ENCODE measurements at regions not wholly inside any gene's neighbourhood (a gene's known extent, or its start where the extent isn't known, plus 50 kb on each side); places are given as distances from the start of the nearest gene placed in this dataset.

- ChIA-PET POLR2A (ENCODE audit: low non-redundant PET) (no interaction called here), CTCF (no interaction called here)
- DNase-seq (ENCODE audit: low spot score), result no peak
- TF ChIP-seq EZH2 (IDR thresholded peaks at IDR 0.05; ENCODE audit: borderline replicate concordance, low read depth, low read length, poor library complexity, severe bottlenecking) (no peak), CTCF (conservative IDR thresholded peaks at IDR 0.05; ENCODE audit: low read depth, low read length) (no peak)
- no TSS peak for BruUV-seq (replicated peaks)
- Histone ChIP-seq H3K27ac (ENCODE audit: low read depth, low read length, poor library complexity, severe bottlenecking) (no peak overlapping the region), H3K4me1 (ENCODE audit: insufficient read depth, low read length, poor library complexity, severe bottlenecking) (no peaks in the 10 kb centered on the region), H3K36me3 (ENCODE audit: insufficient read depth, low read length, poor library complexity, severe bottlenecking) (no peaks in the 10 kb centered on the region), H3K27me3 (replicated peaks; ENCODE audit: insufficient read depth, low read depth, low read length, poor library complexity) (no peaks in the 10 kb centered on the region), H3K9me3 (ENCODE audit: low read depth, low read length, poor library complexity, severe bottlenecking) (no peaks in the 10 kb centered on the region), H3K4me3 (ENCODE audit: low read depth, low read length, poor library complexity, severe bottlenecking) (no peak overlapping the region)
- intact Hi-C loops (cut with micrococcal nuclease; ENCODE audit: unreplicated experiment), result no loop called here
These were observed 618.9 kb upstream of the SLC39A10 start for GRCh38 chr2:195038153-195038552.

- ChIA-PET POLR2A (ENCODE audit: low non-redundant PET) (no interaction called here), CTCF (no interaction called here)
- intact Hi-C loops (cut with micrococcal nuclease; ENCODE audit: unreplicated experiment), result no loop called here
- no peaks in the 10 kb centered on the region for H3K9me3 ChIP-seq (ENCODE audit: low read depth, low read length, poor library complexity, severe bottlenecking)
- TF ChIP-seq EZH2 (IDR thresholded peaks at IDR 0.05; ENCODE audit: borderline replicate concordance, low read depth, low read length, poor library complexity, severe bottlenecking), result no peak
- no peak overlapping the region for H3K4me3 ChIP-seq (ENCODE audit: low read depth, low read length, poor library complexity, severe bottlenecking)
- no peaks in the 10 kb centered on the region for H3K27me3 ChIP-seq (replicated peaks; ENCODE audit: insufficient read depth, low read depth, low read length, poor library complexity)
- H3K27ac ChIP-seq (ENCODE audit: low read depth, low read length, poor library complexity, severe bottlenecking), result no peak overlapping the region
- no peaks in the 10 kb centered on the region for H3K4me1 ChIP-seq (ENCODE audit: insufficient read depth, low read length, poor library complexity, severe bottlenecking)
- DNase-seq (ENCODE audit: low spot score), result no peak
- H3K36me3 ChIP-seq (ENCODE audit: insufficient read depth, low read length, poor library complexity, severe bottlenecking), result no peaks in the 10 kb centered on the region
- BruUV-seq (replicated peaks), result no TSS peak
These were observed 620.0 kb upstream of the SLC39A10 start for GRCh38 chr2:195037045-195037444.

- DNase-seq (ENCODE audit: low spot score), result no peak
- H3K27me3 ChIP-seq (replicated peaks; ENCODE audit: insufficient read depth, low read depth, low read length, poor library complexity), result no peaks in the 10 kb centered on the region
- CTCF ChIA-PET, result no interaction called here
- no peak for TF ChIP-seq EZH2 (IDR thresholded peaks at IDR 0.05; ENCODE audit: borderline replicate concordance, low read depth, low read length, poor library complexity, severe bottlenecking)
- TF ChIP-seq CTCF (conservative IDR thresholded peaks at IDR 0.05; ENCODE audit: low read depth, low read length), result no peak
- intact Hi-C loops (cut with micrococcal nuclease; ENCODE audit: unreplicated experiment), result no loop called here
- no peaks in the 10 kb centered on the region for H3K36me3 ChIP-seq (ENCODE audit: insufficient read depth, low read length, poor library complexity, severe bottlenecking)
- no peak overlapping the region for H3K4me3 ChIP-seq (ENCODE audit: low read depth, low read length, poor library complexity, severe bottlenecking)
- H3K4me1 ChIP-seq (ENCODE audit: insufficient read depth, low read length, poor library complexity, severe bottlenecking), result no peaks in the 10 kb centered on the region
- H3K27ac ChIP-seq (ENCODE audit: low read depth, low read length, poor library complexity, severe bottlenecking), result no peak overlapping the region
- H3K9me3 ChIP-seq (ENCODE audit: low read depth, low read length, poor library complexity, severe bottlenecking), result no peaks in the 10 kb centered on the region
- POLR2A ChIA-PET (ENCODE audit: low non-redundant PET), result no interaction called here
- no TSS peak for BruUV-seq (replicated peaks)
These were observed 625.6 kb upstream of the SLC39A10 start for GRCh38 chr2:195031411-195031810.

GRCh38 chr2:195029804-195030654, 627.0 kb upstream of the SLC39A10 start:
- Histone ChIP-seq H3K27me3 (replicated peaks; ENCODE audit: insufficient read depth, low read depth, low read length, poor library complexity) (no peaks in the 10 kb centered on the region), H3K9me3 (ENCODE audit: low read depth, low read length, poor library complexity, severe bottlenecking) (no peaks in the 10 kb centered on the region), H3K4me1 (ENCODE audit: insufficient read depth, low read length, poor library complexity, severe bottlenecking) (no peaks in the 10 kb centered on the region), H3K36me3 (ENCODE audit: insufficient read depth, low read length, poor library complexity, severe bottlenecking) (no peaks in the 10 kb centered on the region), H3K4me3 (ENCODE audit: low read depth, low read length, poor library complexity, severe bottlenecking) (no peak overlapping the region), H3K27ac (ENCODE audit: low read depth, low read length, poor library complexity, severe bottlenecking) (no peak overlapping the region)
- DNase-seq (ENCODE audit: low spot score), result no peak
- no TSS peak for BruUV-seq (replicated peaks)
- TF ChIP-seq CTCF (conservative IDR thresholded peaks at IDR 0.05; ENCODE audit: low read depth, low read length) (no peak), EZH2 (IDR thresholded peaks at IDR 0.05; ENCODE audit: borderline replicate concordance, low read depth, low read length, poor library complexity, severe bottlenecking) (no peak)
- intact Hi-C loops (cut with micrococcal nuclease; ENCODE audit: unreplicated experiment), result no loop called here
- ChIA-PET POLR2A (ENCODE audit: low non-redundant PET) (no interaction called here), CTCF (no interaction called here)
